ENCODE measurements at regions not wholly inside any gene's neighbourhood (a gene's known extent, or its start where the extent isn't known, plus 50 kb on each side); places are given as distances from the start of the nearest gene placed in this dataset.

GRCh38 chr9:7921545-7922197, 122.1 kb upstream of the DMAC1 start:
- TF ChIP-seq EP300 (IDR thresholded peaks at IDR 0.05) (no peak), POLR2A (IDR thresholded peaks at IDR 0.05) (no peak), POLR2AphosphoS5 (IDR thresholded peaks at IDR 0.05) (no peak), CTCF (IDR thresholded peaks at IDR 0.05) (no peak)
- Histone ChIP-seq H3K9me3 (no peaks in the 10 kb centered on the region), H3K27ac (no peak overlapping the region), H3K4me1 (no peaks in the 10 kb centered on the region), H3K27me3 (no peaks in the 10 kb centered on the region), H3K4me3 (no peak overlapping the region), H3K36me3 (no peaks in the 10 kb centered on the region)
- intact Hi-C loops (cut with DNase I) = no loop called here
- DNase-seq = no peak
- WGBS, 2 donors = 83 to 92% methylated on average over 6 of the region's 6 CpGs

GRCh38 chr9:7912037-7912535, 112.5 kb upstream of the DMAC1 start:
- intact Hi-C loops (cut with DNase I) = no loop called here
- H3K4me3 ChIP-seq = no peak overlapping the region
- TF ChIP-seq POLR2AphosphoS5 (IDR thresholded peaks at IDR 0.05) (no peak), CTCF (IDR thresholded peaks at IDR 0.05) (no peak), POLR2A (IDR thresholded peaks at IDR 0.05) (no peak), EP300 (IDR thresholded peaks at IDR 0.05) (no peak)

GRCh38 chr9:7910426-7911020, 110.9 kb upstream of the DMAC1 start:
- WGBS, 2 donors = 46 to 51% methylated on average over 6 of the region's 6 CpGs
- DNase-seq = no peak
- Histone ChIP-seq H3K27me3 (no peaks in the 10 kb centered on the region), H3K27ac (no peak overlapping the region), H3K36me3 (no peaks in the 10 kb centered on the region), H3K4me1 (no peaks in the 10 kb centered on the region), H3K4me3 (no peak overlapping the region), H3K9me3 (no peaks in the 10 kb centered on the region)
- no peak for TF ChIP-seq POLR2AphosphoS5 (IDR thresholded peaks at IDR 0.05)
- no peak for TF ChIP-seq POLR2A (IDR thresholded peaks at IDR 0.05)
- TF ChIP-seq CTCF (IDR thresholded peaks at IDR 0.05) = no peak
- TF ChIP-seq EP300 (IDR thresholded peaks at IDR 0.05) = no peak
- intact Hi-C loops (cut with DNase I) = no loop called here

More at GRCh38 chr9:7912037-7912535, 112.5 kb upstream of the DMAC1 start:
- DNase-seq = no peak
- H3K27ac ChIP-seq = no peak overlapping the region
- no peaks in the 10 kb centered on the region for H3K27me3 ChIP-seq
- no peaks in the 10 kb centered on the region for H3K4me1 ChIP-seq
- no peaks in the 10 kb centered on the region for H3K36me3 ChIP-seq
- H3K9me3 ChIP-seq = no peaks in the 10 kb centered on the region

GRCh38 chr9:7909537-7909936, 110.0 kb upstream of the DMAC1 start:
- no peaks in the 10 kb centered on the region for H3K4me1 ChIP-seq
- 86 to 95% methylated on average over 5 of the region's 5 CpGs for WGBS, 2 donors
- no peaks in the 10 kb centered on the region for H3K9me3 ChIP-seq
- no peak overlapping the region for H3K4me3 ChIP-seq
- H3K27me3 ChIP-seq = no peaks in the 10 kb centered on the region
- H3K36me3 ChIP-seq = no peaks in the 10 kb centered on the region
- DNase-seq = no peak
- intact Hi-C loops (cut with DNase I) = no loop called here
- H3K27ac ChIP-seq = no peak overlapping the region
- TF ChIP-seq EP300 (IDR thresholded peaks at IDR 0.05) (no peak), POLR2AphosphoS5 (IDR thresholded peaks at IDR 0.05) (no peak), POLR2A (IDR thresholded peaks at IDR 0.05) (no peak), CTCF (IDR thresholded peaks at IDR 0.05) (no peak)
